GM21390 (cell line): ENCODE measurements at regions not wholly inside any gene's neighbourhood (a gene's known extent, or its start where the extent isn't known, plus 50 kb on each side); places are given as distances from the start of the nearest gene placed in this dataset.

Source experiments
- ATAC-seq: cut with Tn5 transposase; IDR thresholded peaks from one replicate; pipeline ENCODE4 v1.9.1; 2021; ENCODE audit not compliant: unreplicated experiment

GRCh38 chr5:164893071-164893470 is 1387.7 kb downstream of the MAT2B start:
- no peak for ATAC-seq

DNA sequence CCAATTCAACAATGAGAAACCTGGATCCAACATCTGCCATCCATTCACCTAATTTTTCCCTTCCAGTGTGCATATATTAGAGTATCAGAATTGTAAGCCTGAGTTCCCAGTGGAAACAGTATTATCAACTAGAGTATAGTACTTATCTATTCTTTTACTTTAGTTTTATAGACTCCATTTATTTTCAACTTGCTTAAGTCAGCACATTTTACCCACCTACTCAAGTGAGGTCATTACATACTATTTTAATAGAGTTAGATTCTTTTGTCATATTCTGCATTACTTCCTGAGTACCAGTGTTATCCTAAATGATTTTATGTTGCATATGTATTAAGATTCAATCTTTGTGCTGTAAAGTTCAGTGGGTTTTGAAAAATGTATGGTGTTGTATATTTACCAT is 1393.3 kb downstream of the MAT2B start:
- ATAC-seq: no peak

DNA sequence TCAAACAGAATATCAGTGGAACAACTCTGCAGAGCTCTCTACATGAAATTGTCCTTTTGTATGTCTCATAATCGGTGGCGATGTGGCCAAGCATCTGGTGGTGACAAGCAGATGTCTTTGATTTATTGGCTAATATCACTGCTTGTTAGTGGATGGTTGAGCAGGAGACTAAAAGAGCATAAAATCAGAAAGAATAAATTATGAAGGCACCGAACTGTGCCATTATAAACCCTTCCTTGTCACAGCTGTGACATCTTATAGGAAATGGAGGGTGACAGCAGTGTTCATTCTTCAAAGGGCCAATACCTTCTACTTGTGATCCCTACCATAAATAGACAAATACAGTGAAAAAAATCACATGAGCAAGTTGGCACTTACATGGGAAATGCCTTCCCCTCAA is 1404.3 kb downstream of the MAT2B start:
- no peak for ATAC-seq

DNA sequence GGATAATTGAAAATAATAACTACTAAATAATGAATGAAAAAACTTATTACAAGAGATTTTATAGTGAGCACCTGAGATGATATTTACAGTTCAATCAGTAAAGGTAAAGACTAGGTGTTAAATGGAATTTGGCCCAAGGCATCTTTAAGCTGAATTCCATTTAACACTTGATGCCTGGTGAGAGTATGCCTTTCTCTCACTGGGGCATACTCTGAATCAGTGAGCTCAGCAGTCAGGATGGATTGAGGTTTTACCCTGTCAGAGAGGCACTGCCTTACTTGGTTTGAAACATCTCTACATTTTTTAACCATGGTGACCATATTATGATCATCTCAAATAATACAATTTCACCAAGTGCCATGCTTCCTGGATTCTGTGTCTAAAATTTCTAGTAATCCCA is 1416.3 kb downstream of the MAT2B start:
- ATAC-seq: no peak

DNA sequence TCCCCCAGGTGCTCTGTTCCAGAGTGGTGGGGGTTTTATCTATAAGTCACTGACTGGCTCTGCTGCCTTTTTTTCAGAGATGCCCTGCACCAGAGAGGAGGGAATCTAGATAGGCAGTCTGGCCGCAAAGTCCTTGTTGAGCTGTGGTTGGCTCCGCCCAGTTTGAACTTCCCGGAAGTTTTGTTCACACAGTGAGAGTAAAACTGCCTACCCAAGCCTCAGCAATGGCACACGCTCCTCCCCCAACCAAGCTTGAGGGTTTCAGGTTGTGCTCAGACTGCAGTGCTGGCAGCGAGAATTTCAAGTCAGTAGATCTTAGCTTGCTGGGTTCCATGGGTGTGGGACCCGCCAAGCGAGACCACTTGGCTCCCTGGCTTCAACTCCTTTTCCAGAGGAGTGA is 1428.6 kb downstream of the MAT2B start:
- ATAC-seq: no peak

DNA sequence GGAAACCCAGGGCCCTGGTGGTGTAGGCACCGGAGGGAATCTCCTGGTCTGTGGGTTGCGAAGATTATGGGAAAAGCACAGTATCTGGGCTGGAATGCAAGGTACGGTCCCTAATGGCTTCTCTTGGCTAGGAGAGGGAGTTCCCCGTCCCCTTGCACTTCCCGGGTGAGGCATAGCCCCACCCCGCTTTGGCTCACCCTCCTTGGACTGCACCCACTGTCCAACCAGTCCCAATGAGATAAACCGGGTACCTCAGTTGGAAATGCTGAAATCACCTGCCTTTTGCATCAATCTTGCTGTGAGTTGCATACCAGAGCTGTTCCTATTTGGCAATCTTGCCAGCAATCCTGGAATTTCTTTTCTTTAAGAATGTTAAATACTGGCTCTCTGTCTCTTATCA is 1429.1 kb downstream of the MAT2B start:
- ATAC-seq: no peak

DNA sequence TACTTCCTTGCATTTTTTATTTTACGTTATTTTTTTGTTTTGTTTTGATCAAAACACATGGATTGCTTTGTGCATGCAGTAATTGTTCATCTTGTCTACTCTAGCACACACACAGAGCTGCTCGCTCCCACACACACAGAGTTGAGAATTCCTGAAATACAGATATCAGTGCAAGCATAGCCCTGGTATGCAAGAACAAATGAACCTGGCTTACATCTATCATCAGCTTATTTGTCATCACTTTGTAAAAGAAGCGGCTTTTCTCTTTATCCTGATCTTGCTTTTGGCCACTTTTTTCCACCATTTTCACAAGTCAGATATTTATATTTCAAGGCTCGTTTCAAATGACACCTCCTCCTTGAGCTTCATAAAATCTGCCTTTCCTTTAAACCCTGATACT is 1435.7 kb downstream of the MAT2B start:
- ATAC-seq: no peak

DNA sequence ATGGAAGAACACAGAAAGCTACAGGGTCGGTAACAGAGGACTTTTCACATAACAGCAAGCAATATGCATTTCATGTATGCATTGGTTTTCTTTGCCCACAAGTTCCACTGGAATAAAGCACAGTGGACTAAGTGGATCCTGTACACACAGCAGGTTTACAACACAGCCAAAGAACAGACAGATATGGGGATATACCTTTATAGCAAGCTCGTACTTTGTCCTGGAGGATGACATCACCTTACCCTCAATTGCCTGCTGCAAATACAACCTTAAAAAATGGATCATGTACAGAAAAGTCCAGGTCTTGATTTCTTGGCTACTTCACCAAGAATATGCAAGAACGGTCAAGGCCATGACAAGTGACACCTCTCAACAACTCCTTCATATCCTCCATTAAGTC is 1445.5 kb downstream of the MAT2B start:
- no peak for ATAC-seq

DNA sequence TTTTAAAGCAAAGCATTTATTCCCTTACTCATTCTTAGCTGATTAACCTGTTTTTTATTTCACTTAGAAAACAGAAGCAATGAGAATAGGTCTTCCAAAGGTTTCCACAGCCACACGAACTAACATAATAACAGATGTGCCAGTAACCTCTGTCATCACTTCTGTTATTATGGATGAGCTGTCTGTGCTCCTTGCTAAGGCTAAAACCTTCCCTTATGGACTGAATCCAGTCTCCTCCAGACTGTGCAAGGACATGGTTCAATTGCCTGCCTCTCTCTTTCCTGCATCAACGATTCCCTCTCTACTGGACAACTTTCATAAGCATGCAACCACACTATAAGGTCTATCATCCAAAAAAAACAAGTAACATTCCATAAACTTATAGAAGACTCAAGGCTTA is 1446.2 kb downstream of the MAT2B start:
- no peak for ATAC-seq

DNA sequence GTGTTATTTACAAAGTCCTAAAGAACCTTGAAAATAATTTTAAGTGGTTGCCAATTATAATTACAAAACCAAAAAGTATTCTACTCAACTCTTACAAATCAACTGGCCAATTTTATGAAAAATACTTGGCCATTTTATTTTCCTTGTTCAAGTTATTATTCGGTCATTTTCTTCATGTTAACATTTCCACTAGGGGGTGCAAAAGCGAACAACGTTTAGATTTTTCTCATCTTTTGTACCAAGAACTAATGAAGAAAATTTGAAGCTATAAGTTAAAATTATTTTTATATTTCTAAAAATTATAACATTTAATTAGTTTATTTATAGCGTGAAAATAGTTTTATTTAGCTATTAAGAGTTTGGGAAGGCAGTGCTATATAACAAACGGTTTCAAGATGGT is 1453.3 kb downstream of the MAT2B start:
- ATAC-seq: no peak

DNA sequence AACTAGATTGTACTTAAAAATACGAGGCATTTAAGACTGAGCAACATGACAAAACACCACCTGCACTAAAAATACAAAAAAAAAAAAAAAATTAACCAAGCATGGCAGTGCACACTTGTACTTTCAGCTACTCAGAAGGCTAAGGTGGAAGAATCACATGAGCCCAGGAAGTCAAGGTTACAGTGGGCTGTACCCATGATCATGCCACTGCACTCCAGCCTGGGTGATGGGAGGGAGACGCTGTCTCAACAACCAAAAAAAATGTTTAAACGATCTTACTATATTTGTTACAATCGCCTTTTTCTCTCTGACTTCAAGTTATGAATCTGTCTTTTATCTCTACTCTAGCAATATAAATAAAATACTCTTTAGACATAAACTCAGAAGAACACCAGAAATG is 1454.3 kb downstream of the MAT2B start:
- no peak for ATAC-seq

DNA sequence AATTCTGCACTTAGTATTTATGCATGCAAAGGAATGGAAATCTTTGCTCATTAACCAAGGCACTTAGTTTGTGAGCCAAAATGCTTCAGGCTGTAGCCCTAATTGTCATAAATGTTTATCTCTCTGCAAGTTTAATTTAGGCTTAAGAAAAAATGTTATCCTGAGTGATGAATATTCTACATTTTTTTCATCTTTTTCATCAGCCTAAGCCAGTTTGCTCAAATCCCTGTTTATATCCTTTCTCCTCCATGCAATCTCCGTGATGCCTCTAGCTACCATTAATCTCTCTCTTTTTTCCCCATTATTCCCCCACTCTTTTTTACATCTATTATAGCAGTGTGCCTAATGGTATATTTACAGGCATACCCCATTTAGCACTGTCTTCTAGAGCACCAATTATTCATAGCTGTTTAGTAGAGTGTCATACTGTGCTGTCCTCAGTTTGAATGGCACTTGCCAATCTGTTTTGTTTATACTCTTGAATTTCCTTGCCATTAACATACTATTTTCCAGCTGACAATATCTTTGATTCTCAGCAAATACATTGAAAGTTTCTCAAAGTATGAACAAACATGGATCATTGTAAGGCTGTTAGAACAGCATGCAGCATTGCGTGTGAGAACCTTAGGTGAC is 1457.0 kb downstream of the MAT2B start:
- no peak for ATAC-seq

DNA sequence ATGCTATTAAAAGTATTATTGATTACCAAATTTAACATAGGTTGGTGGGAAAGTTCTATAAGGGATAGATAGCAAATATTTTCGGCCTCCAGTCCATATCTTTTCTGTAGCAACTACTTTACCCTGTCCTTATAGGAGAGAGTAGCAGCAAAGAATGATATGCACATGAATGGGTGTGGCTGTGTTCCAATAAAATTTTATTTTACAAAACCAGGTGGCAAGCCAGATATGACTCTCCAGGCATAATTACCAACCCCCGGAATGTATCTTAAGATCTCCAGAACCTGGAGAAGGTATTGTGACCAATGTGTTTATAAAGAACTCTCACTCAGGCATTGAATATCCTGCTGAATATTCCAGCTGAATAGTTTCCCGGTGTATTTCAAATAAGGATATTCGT is 1461.2 kb downstream of the MAT2B start:
- ATAC-seq: no peak

DNA sequence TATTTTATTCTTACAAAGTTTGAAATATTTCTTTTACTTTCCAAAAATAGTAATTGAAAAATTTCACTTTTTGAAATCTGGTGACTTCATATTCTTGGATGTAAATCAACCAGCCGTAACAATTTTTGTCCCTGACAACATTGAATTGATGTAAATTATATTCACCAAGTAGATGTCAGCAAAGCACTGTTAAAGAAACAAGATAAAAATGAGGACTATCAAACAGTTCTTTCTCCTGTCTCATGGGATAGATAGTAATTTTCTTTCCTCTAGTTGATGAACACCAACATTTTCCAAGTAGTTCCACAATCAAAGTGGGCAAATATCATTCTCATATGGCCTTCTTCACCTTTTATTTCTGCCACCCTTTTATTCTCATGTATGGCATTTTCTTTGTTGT is 1461.9 kb downstream of the MAT2B start:
- ATAC-seq: no peak

GRCh38 chr5:164972973-164973372 is 1467.6 kb downstream of the MAT2B start:
- no peak for ATAC-seq

GRCh38 chr5:164975986-164976385 is 1470.6 kb downstream of the MAT2B start:
- no peak for ATAC-seq

DNA sequence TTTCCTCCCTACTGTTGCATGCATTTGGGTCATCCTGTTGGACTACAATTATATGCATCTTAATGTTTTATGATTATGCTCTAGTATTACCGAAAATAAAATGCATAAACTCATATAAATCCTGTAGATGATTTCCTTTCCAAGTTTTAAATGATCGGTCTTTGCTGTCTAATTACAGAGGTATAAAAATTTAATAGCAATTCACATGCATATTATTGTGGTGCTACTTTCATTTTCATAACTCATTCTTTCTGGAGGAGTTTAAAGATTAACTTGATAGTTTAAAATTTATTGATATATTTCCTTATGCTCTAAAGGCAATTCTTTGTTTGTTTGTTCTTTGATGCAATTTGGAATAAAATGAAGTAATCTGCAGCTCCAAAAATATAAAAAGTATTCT is 1475.1 kb downstream of the MAT2B start:
- ATAC-seq: no peak

GRCh38 chr5:164998142-164998541 is 1492.7 kb downstream of the MAT2B start:
- ATAC-seq: no peak

DNA sequence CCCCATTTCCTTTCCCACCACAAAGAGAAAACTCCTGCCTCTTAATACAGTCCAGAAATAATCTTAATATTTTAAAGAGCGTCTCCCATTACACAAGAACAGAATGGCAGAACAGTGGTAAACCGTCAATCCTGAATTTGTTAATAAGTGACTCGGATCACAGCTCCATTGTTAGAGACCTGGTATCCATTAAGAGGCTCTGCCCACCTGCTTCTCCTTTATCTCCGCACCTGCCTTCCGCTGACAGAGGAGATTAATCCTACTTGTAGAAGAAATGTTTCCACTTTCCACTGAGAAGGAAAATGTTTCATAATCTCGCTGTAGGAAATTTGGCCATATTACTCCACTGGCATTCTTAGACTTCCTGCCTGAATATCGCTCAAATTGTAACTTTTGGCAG is 1493.2 kb downstream of the MAT2B start:
- no peak for ATAC-seq

- ATAC-seq: no peak
These were observed 1495.2 kb downstream of the MAT2B start for GRCh38 chr5:165000479-165001190.

GRCh38 chr5:165003283-165003682 is 1497.9 kb downstream of the MAT2B start:
- ATAC-seq: no peak

- ATAC-seq: no peak
These were observed 1498.8 kb downstream of the MAT2B start for GRCh38 chr5:165004175-165004574.

DNA sequence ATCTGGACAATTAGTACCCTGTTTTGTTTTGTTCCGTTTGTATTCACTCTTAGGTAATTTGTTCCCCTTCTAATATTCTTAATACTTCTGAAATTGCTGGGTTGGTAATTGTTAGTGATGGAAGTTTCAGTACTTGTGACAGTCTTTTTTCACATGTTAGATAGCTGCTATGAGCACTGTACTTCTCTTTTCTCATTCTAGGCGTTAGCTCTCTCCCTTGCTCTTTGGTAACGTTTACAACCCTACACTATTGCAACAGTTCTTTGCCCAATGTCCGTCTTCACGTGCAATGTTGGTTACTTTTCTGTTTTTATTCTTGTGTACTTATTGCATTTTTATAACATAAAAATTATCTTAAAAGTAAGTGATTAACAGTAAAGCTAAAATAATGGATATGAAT is 1509.0 kb downstream of the MAT2B start:
- ATAC-seq: no peak
